ENCODE measurements at regions not wholly inside any gene's neighbourhood (a gene's known extent, or its start where the extent isn't known, plus 50 kb on each side); places are given as distances from the start of the nearest gene placed in this dataset.

DNA sequence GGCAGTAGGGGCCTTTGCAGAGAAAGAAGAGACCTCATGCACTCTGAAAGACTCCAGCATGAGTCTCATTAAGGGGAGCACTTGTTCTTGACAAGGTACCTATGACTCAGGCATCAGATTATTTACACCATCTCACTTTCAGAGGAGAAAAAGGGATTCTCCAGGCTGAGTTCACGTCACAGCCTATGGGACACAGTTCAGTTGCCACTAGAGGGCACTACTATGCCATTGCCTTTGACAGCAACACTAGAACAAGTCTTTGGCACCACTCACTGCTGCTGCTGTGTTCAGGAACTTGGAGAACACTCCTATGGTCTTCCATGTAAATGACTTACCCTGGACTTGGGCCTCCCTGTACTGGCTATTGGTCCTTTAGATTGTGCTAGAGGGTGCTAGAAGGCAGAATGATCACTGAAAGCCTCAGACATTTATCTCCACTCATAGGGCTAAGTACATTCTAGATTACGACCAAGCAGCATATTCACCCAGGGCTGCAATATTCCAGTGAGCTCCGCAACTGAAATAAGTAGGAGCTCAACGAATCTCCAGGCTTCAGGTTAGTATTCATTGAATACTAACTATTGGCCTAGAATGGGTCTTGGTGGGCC is 225.1 kb upstream of the CA10 start:
- Histone ChIP-seq H2AFZ (ENCODE audit: low read depth) (no peak overlapping the region), H3K27me3 (ENCODE audit: insufficient read depth) (no peaks in the 10 kb centered on the region), H3K27ac (ENCODE audit: low read depth in 2 of 2, low read length in 1 of 2) (no peak overlapping the region), H3K4me3 (ENCODE audit: low read depth in 2 of 2, low read length in 1 of 2) (peak overlapping the region in 1 of 2 experiments; percentile 39; a peak in 1 of 4 replicates), H3K9me2 (no peaks in the 10 kb centered on the region), H4K20me1 (ENCODE audit: insufficient read depth) (no peaks in the 10 kb centered on the region), H3F3A (replicated peaks; ENCODE audit: insufficient read depth) (no peaks in the 10 kb centered on the region), H3K9ac (no peak overlapping the region), H3K79me2 (ENCODE audit: insufficient read depth) (no peaks in the 10 kb centered on the region), H3K36me3 (replicated peaks in 1 of 2; ENCODE audit: control insufficient read depth in 1 of 2, insufficient read depth in 2 of 2, low read length in 1 of 2) (no peaks in the 10 kb centered on the region), H3K9me3 (no peaks in the 10 kb centered on the region), H3K4me1 (ENCODE audit: control insufficient read depth in 1 of 2, insufficient read depth in 2 of 2, low read depth in 1 of 2, low read length in 1 of 2) (no peaks in the 10 kb centered on the region), H3K4me2 (no peak overlapping the region)
- TF ChIP-seq YY1 (IDR thresholded peaks at IDR 0.05; ENCODE audit: low read depth) = no peak
- TF ChIP-seq, protein P1, sequence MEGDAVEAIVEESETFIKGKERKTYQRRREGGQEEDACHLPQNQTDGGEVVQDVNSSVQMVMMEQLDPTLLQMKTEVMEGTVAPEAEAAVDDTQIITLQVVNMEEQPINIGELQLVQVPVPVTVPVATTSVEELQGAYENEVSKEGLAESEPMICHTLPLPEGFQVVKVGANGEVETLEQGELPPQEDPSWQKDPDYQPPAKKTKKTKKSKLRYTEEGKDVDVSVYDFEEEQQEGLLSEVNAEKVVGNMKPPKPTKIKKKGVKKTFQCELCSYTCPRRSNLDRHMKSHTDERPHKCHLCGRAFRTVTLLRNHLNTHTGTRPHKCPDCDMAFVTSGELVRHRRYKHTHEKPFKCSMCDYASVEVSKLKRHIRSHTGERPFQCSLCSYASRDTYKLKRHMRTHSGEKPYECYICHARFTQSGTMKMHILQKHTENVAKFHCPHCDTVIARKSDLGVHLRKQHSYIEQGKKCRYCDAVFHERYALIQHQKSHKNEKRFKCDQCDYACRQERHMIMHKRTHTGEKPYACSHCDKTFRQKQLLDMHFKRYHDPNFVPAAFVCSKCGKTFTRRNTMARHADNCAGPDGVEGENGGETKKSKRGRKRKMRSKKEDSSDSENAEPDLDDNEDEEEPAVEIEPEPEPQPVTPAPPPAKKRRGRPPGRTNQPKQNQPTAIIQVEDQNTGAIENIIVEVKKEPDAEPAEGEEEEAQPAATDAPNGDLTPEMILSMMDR (IDR thresholded peaks at IDR 0.05) = peak; percentile 68
- no peak for TF ChIP-seq GABPA (IDR thresholded peaks at IDR 0.05; ENCODE audit: low read depth)
- TF ChIP-seq SMC3 (IDR thresholded peaks at IDR 0.05; ENCODE audit: low read depth, low read length) = peak; percentile 75; the same call in 1 of the 2 replicates
- TF ChIP-seq MEF2A (IDR thresholded peaks at IDR 0.05; ENCODE audit: borderline replicate concordance, low read depth) = no peak
- TF ChIP-seq RAD21 (IDR thresholded peaks at IDR 0.05; ENCODE audit: low read length) = peak; percentile 91
- TF ChIP-seq, protein P2, sequence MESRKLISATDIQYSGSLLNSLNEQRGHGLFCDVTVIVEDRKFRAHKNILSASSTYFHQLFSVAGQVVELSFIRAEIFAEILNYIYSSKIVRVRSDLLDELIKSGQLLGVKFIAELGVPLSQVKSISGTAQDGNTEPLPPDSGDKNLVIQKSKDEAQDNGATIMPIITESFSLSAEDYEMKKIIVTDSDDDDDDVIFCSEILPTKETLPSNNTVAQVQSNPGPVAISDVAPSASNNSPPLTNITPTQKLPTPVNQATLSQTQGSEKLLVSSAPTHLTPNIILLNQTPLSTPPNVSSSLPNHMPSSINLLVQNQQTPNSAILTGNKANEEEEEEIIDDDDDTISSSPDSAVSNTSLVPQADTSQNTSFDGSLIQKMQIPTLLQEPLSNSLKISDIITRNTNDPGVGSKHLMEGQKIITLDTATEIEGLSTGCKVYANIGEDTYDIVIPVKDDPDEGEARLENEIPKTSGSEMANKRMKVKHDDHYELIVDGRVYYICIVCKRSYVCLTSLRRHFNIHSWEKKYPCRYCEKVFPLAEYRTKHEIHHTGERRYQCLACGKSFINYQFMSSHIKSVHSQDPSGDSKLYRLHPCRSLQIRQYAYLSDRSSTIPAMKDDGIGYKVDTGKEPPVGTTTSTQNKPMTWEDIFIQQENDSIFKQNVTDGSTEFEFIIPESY (IDR thresholded peaks at IDR 0.05; ENCODE audit: borderline replicate concordance, low read depth) = no peak
- TF ChIP-seq FOSL2 (IDR thresholded peaks at IDR 0.05; ENCODE audit: borderline replicate concordance, low read depth) = no peak
- no peak for TF ChIP-seq TEAD4 (IDR thresholded peaks at IDR 0.05; ENCODE audit: borderline replicate concordance, insufficient read depth)
- TF ChIP-seq NFIC (IDR thresholded peaks at IDR 0.05; ENCODE audit: borderline replicate concordance) = no peak
- WGBS (ENCODE audit: low lambda C conversion rate) = 28% methylated on average over 4 of the region's 4 CpGs
- ChIA-PET POLR2A (no interaction called here), CTCF (interaction anchor here (0.7 to 3.2 kb wide), 17 partner anchors 10 to 766 kb away, joined by 3 to 49 read pairs (median 3); no protein-coding TSS in a partner anchor)
- peak; percentile 55 for DNase-seq

DNA sequence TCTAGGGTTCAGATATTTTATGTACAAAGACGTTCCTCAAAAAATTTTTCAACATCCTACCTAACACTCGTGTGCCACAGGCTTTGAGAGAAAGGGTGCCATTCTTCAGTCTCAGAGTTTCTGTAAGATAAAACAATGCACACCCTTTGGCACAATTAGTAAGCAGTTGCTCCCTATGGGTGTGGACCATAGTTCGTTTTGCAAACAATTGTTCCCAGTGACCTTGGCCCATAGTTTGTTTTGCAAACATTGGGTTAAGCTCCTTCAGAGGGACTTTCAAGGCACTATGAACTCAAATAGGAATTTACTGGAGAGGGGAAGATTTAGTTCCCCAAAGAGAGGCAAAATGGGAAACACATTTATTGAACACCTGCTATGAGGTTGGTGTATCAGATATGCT is 220.3 kb upstream of the CA10 start:
- no peak overlapping the region for H3K4me3 ChIP-seq (ENCODE audit: low read depth in 2 of 2, low read length in 1 of 2)
- no peaks in the 10 kb centered on the region for H3K27me3 ChIP-seq (ENCODE audit: insufficient read depth)
- H3F3A ChIP-seq (replicated peaks; ENCODE audit: insufficient read depth) = no peaks in the 10 kb centered on the region
- ChIA-PET POLR2A (no interaction called here), CTCF (no interaction called here)
- TF ChIP-seq MEF2A (IDR thresholded peaks at IDR 0.05; ENCODE audit: borderline replicate concordance, low read depth) = no peak
- no peak for TF ChIP-seq GATA2 (CRISPR knock-in tag; IDR thresholded peaks at IDR 0.05)
- no peak for TF ChIP-seq SIN3A (IDR thresholded peaks at IDR 0.05; ENCODE audit: borderline replicate concordance, low read depth, low read length)
- TF ChIP-seq FOXJ3 (CRISPR knock-in tag; IDR thresholded peaks at IDR 0.05) = no peak
- TF ChIP-seq POLR2AphosphoS5 (IDR thresholded peaks at IDR 0.05; ENCODE audit: low read depth, low read length) = no peak
- TF ChIP-seq, protein P3, sequence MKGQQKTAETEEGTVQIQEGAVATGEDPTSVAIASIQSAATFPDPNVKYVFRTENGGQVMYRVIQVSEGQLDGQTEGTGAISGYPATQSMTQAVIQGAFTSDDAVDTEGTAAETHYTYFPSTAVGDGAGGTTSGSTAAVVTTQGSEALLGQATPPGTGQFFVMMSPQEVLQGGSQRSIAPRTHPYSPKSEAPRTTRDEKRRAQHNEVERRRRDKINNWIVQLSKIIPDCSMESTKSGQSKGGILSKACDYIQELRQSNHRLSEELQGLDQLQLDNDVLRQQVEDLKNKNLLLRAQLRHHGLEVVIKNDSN (IDR thresholded peaks at IDR 0.05; ENCODE audit: borderline replicate concordance, low read depth) = no peak
- no peak for TF ChIP-seq EP300 (IDR thresholded peaks at IDR 0.05; ENCODE audit: borderline replicate concordance in 1 of 2, low read depth in 1 of 2, low read length in 1 of 2)
- TF ChIP-seq RFX5 (IDR thresholded peaks at IDR 0.05; ENCODE audit: low read length) = no peak
- no peak for TF ChIP-seq JUND (IDR thresholded peaks at IDR 0.05)
- no peak for TF ChIP-seq TCF12 (IDR thresholded peaks at IDR 0.05)
- H3K4me2 ChIP-seq = no peak overlapping the region
- no peak overlapping the region for H3K27ac ChIP-seq (ENCODE audit: low read depth in 2 of 2, low read length in 1 of 2)
- no peaks in the 10 kb centered on the region for H4K20me1 ChIP-seq (ENCODE audit: insufficient read depth)
- no peaks in the 10 kb centered on the region; the same call in 1 of the 2 replicates for H3K9me3 ChIP-seq
- no peaks in the 10 kb centered on the region for H3K9me2 ChIP-seq
- no peaks in the 10 kb centered on the region for H3K4me1 ChIP-seq (ENCODE audit: control insufficient read depth in 1 of 2, insufficient read depth in 2 of 2, low read depth in 1 of 2, low read length in 1 of 2)
- H3K9ac ChIP-seq = no peak overlapping the region
- no peaks in the 10 kb centered on the region for H3K36me3 ChIP-seq (replicated peaks in 1 of 2; ENCODE audit: control insufficient read depth in 1 of 2, insufficient read depth in 2 of 2, low read length in 1 of 2)
- no peaks in the 10 kb centered on the region for H3K79me2 ChIP-seq (ENCODE audit: insufficient read depth)
- H2AFZ ChIP-seq (ENCODE audit: low read depth) = no peak overlapping the region
- WGBS (ENCODE audit: low lambda C conversion rate) = 11% methylated on average over 3 of the region's 3 CpGs
- DNase-seq = no peak
